B cell (primary cell): ENCODE measurements at regions not wholly inside any gene's neighbourhood (a gene's known extent, or its start where the extent isn't known, plus 50 kb on each side); places are given as distances from the start of the nearest gene placed in this dataset.
"Not testable (repeated sequence)": the region's sequence is repeated elsewhere in the genome, so short reads cannot be mapped to it uniquely, and the experiment has no call there.

Experiments
- ATAC-seq: fragments of 200-7000 bp; cut with Tn5 transposase; one replicate; pipeline ENCODE4 v1.10.0; 2021; ENCODE audit warnings: low read depth, mild to moderate bottlenecking, moderate number of reproducible peaks, moderate library complexity
- CTCF ChIA-PET: fragments of 350-600 bp; sonication (Branson Sonifier 250); formaldehyde crosslinking; loops from one replicate; lab custom pipeline; 2021; ENCODE audit warnings: antibody characterized with exemption, inconsistent platforms; lab: Charles Lee
- POLR2A ChIA-PET: fragments of 350-600 bp; sonication (Branson Sonifier 250); formaldehyde crosslinking; loops from one replicate; lab custom pipeline; 2021; ENCODE audit warnings: antibody characterized with exemption; lab: Charles Lee
- DNase-seq: peaks from one replicate; pipeline ENCODE4 v3.0.0; 2013
- H2AFZ ChIP-seq: 2 replicates; pipeline ENCODE4 v1.6.1; 2012; ENCODE audit warnings: mild to moderate bottlenecking, low read depth, low read length; ENCODE audit not compliant: insufficient read depth, poor library complexity, severe bottlenecking
- H3K27ac ChIP-seq, 2 donors: 1 replicate in 1 of 2; 2 replicates in 1 of 2; pipeline ENCODE4 v1.5.1; 2012 to 2013; ENCODE audit warnings: low read length in 2 of 2, mild to moderate bottlenecking in 2 of 2, moderate library complexity in 1 of 2
- H3K27me3 ChIP-seq, 4 experiments: fragments of 200-600 bp in 1 of 4; sonication (generic) in 1 of 4; replicated peaks in 1 of 4; 1 replicate in 2 of 4; 2 replicates in 2 of 4; pipeline versions ENCODE4 v1.6.1 to v1.7.0; 2013 to 2016; ENCODE audit warnings: low read length in 3 of 4, mild to moderate bottlenecking in 2 of 4, mixed read lengths in 1 of 4, moderate library complexity in 1 of 4; ENCODE audit not compliant: insufficient read depth in 4 of 4, control insufficient read depth in 3 of 4; ENCODE audit errors: control extremely low read depth in 1 of 4
- H3K36me3 ChIP-seq, 2 experiments: replicated peaks in 1 of 2; 1 replicate in 1 of 2; 2 replicates in 1 of 2; pipeline versions ENCODE4 v1.6.1 to v1.7.1; 2013; ENCODE audit warnings: low read length in 1 of 2; ENCODE audit not compliant: insufficient read depth in 2 of 2, control insufficient read depth in 1 of 2; ENCODE audit errors: control extremely low read depth in 1 of 2, extremely low read depth in 1 of 2
- H3K4me1 ChIP-seq, 2 donors: fragments of 200-600 bp in 1 of 2; sonication (generic) in 1 of 2; 1 replicate in 1 of 2; 2 replicates in 1 of 2; pipeline versions ENCODE4 v1.5.1 to v1.6.1; 2013 to 2017; ENCODE audit warnings: low read length in 2 of 2; ENCODE audit not compliant: control insufficient read depth in 2 of 2, insufficient read depth in 2 of 2
- H3K4me2 ChIP-seq: replicated peaks from 2 replicates; pipeline ENCODE3; 2012; ENCODE audit warnings: mild to moderate bottlenecking, low read depth, low read length; ENCODE audit not compliant: poor library complexity, severe bottlenecking
- H3K4me3 ChIP-seq, 5 experiments: fragments of 200-600 bp in 1 of 5; sonication (generic) in 1 of 5; 1 replicate in 3 of 5; 2 replicates in 2 of 5; pipeline versions ENCODE4 v1.5.1 to v1.7.0; 2011 to 2016; ENCODE audit warnings: low read length in 4 of 5, mild to moderate bottlenecking in 4 of 5, low read depth in 2 of 5, control low read depth in 1 of 5, moderate library complexity in 1 of 5; ENCODE audit not compliant: insufficient read depth in 1 of 5; ENCODE audit errors: control extremely low read depth in 1 of 5, extremely low read depth in 1 of 5
- H3K79me2 ChIP-seq: fragments of 200-600 bp; sonication (generic); one replicate; pipeline ENCODE4 v1.6.0; 2016; ENCODE audit warnings: low read length; ENCODE audit not compliant: control insufficient read depth, insufficient read depth
- H3K9ac ChIP-seq: fragments of 200-600 bp; sonication (generic); 2 replicates; pipeline ENCODE4 v1.6.1; 2017; ENCODE audit warnings: mild to moderate bottlenecking, low read length, moderate library complexity
- H3K9me3 ChIP-seq, 3 donors: one replicate each; pipeline versions ENCODE4 v1.6.1 to v1.7.1; 2013; ENCODE audit warnings: low read length in 2 of 3; ENCODE audit not compliant: control insufficient read depth in 2 of 3, insufficient read depth in 1 of 3; ENCODE audit errors: control extremely low read depth in 1 of 3
- H4K20me1 ChIP-seq: 2 replicates; pipeline ENCODE4 v1.6.0; 2012; ENCODE audit warnings: mild to moderate bottlenecking, low read length; ENCODE audit not compliant: insufficient read depth, control insufficient read depth, poor library complexity, severe bottlenecking
- H3K27ac Mint-ChIP-seq: one replicate; pipeline ENCODE4 v1.8.0; 2021; ENCODE audit warnings: mixed read lengths
- H3K27me3 Mint-ChIP-seq: one replicate; pipeline ENCODE4 v1.8.0; 2021; ENCODE audit warnings: mixed read lengths
- H3K4me1 Mint-ChIP-seq: one replicate; pipeline ENCODE4 v1.8.0; 2021; ENCODE audit warnings: mixed read lengths
- H3K4me3 Mint-ChIP-seq: one replicate; pipeline ENCODE4 v1.8.0; 2021; ENCODE audit warnings: mixed read lengths
- H3K9me3 Mint-ChIP-seq: one replicate; pipeline ENCODE4 v1.8.0; 2022; ENCODE audit warnings: mixed read lengths; ENCODE audit not compliant: insufficient read depth
- EZH2 ChIP-seq: IDR thresholded peaks from 2 replicates; pipeline ENCODE4 v1.6.1; 2012; ENCODE audit warnings: borderline replicate concordance, low read depth, mild to moderate bottlenecking, moderate library complexity, low read length; ENCODE audit not compliant: insufficient read depth, poor library complexity, severe bottlenecking
- WGBS: methylation state at CpG from one replicate; pipeline ENCODE4 v1.1.5; 2013; ENCODE audit warnings: missing lambda C conversion rate; ENCODE audit not compliant: insufficient coverage; 5-methylcytosine and 5-hydroxymethylcytosine counted together
- intact Hi-C: fragments of 100-400 bp; cut with micrococcal nuclease; formaldehyde crosslinking; loops from one replicate; pipeline ENCODE4 v1.10.0; 2022
- TF ChIP-seq, protein P1 (sequence below): fragments of 200-600 bp; IDR thresholded peaks from one replicate; pipeline ENCODE4 v1.8.0; 2022; ENCODE audit warnings: antibody characterized with exemption, mild to moderate bottlenecking

DNA sequence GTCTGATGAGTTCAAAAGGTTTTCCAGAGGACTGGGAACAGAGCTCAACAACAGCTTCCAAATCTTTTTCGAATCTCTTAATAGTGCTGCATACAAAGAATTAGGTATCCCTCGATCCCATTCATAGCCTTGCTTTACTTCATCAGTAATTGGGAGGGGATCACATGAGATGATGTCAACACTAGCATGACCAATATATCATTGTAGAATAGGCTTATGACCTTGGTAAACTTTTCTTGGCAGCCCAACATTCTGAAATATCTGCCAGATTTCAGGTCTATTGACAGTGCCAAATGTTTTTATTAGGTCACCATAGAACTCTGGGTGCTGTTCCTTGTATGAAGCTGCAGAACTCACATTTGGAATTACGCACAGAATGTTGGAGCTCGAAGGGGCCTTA is 228.9 kb downstream of the FGF10 start:
- POLR2A ChIA-PET, result no interaction called here
- Histone ChIP-seq H3K4me1 (no peaks in the 10 kb centered on the region), H3K27ac (no peak overlapping the region), H3K4me3 (no peak overlapping the region), H3K4me2 (no peak overlapping the region), H2AFZ (no peak overlapping the region), H3K79me2 (no peaks in the 10 kb centered on the region), H3K27me3 (no peaks in the 10 kb centered on the region), H3K9ac (no peak overlapping the region), H4K20me1 (no peaks in the 10 kb centered on the region), H3K9me3 (peaks cover 0 to 21% (median 4%) of the 10 kb centered on the region in 3 donors), H3K36me3 (no peaks in the 10 kb centered on the region)
- intact Hi-C loops, result no loop called here
- H3K4me3 Mint-ChIP-seq, result no peak overlapping the region
- ATAC-seq, result no peak
- WGBS, result no CpG with 5 or more reads among the region's 4 CpGs
- H3K27me3 Mint-ChIP-seq, result no peaks in the 10 kb centered on the region
- H3K4me1 Mint-ChIP-seq, result no peaks in the 10 kb centered on the region
- peaks cover 12% of the 10 kb centered on the region for H3K9me3 Mint-ChIP-seq
- H3K27ac Mint-ChIP-seq, result no peak overlapping the region
- CTCF ChIA-PET, result no interaction called here
- TF ChIP-seq EZH2, result no peak
- TF ChIP-seq, protein P1, sequence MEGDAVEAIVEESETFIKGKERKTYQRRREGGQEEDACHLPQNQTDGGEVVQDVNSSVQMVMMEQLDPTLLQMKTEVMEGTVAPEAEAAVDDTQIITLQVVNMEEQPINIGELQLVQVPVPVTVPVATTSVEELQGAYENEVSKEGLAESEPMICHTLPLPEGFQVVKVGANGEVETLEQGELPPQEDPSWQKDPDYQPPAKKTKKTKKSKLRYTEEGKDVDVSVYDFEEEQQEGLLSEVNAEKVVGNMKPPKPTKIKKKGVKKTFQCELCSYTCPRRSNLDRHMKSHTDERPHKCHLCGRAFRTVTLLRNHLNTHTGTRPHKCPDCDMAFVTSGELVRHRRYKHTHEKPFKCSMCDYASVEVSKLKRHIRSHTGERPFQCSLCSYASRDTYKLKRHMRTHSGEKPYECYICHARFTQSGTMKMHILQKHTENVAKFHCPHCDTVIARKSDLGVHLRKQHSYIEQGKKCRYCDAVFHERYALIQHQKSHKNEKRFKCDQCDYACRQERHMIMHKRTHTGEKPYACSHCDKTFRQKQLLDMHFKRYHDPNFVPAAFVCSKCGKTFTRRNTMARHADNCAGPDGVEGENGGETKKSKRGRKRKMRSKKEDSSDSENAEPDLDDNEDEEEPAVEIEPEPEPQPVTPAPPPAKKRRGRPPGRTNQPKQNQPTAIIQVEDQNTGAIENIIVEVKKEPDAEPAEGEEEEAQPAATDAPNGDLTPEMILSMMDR, result no peak
- DNase-seq, result no peak

DNA sequence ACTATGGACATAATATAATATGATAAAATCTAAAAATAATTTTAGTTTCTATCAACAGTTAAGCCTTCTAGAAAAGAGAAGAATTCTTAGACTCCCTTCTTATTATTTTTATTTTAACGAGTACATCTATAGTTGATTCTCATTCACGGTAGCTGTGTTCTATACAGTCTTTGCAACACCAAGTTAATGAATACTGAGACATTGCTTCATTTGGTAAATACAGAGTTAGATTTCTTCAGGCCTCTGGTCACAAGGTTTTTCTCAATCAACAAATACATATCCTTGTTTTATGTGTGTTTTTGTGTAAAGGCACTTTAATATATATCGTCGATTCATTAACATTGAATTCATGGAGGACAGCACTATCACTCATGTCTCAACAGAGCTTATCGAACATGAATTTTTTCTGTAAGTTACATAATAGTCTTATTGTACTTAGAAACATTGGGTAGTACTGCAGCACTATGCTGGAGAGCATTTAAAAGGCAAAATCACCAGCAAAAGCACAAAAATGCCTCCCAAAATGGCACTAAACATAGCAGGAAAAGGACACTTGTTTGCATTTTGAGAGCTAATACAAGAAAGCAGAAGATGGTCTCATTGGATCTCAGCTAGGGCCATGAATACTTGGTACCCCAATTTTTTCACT is 239.0 kb downstream of the FGF10 start:
- no peak overlapping the region for H3K4me3 ChIP-seq
- ATAC-seq, result no peak
- WGBS, result no CpG with 5 or more reads among the region's 5 CpGs
- no peak overlapping the region for H3K27ac ChIP-seq
- no peaks in the 10 kb centered on the region for H3K27me3 ChIP-seq
- Mint-ChIP-seq H3K27ac (no peak overlapping the region), H3K4me3 (no peak overlapping the region), H3K4me1 (no peaks in the 10 kb centered on the region), H3K9me3 (peaks cover 9% of the 10 kb centered on the region), H3K27me3 (no peaks in the 10 kb centered on the region)
- TF ChIP-seq EZH2, result no peak
- TF ChIP-seq, protein P1, result no peak
- peaks cover 0 to 7% (median 0%) of the 10 kb centered on the region in 3 donors for H3K9me3 ChIP-seq
- H2AFZ ChIP-seq, result no peak overlapping the region
- H3K79me2 ChIP-seq, result no peaks in the 10 kb centered on the region
- H3K4me1 ChIP-seq, result no peaks in the 10 kb centered on the region
- no peak overlapping the region for H3K9ac ChIP-seq
- ChIA-PET POLR2A (no interaction called here), CTCF (no interaction called here)
- no peak for DNase-seq
- H3K36me3 ChIP-seq, result no peaks in the 10 kb centered on the region
- H4K20me1 ChIP-seq, result no peaks in the 10 kb centered on the region
- H3K4me2 ChIP-seq, result no peak overlapping the region
- intact Hi-C loops, result no loop called here

DNA sequence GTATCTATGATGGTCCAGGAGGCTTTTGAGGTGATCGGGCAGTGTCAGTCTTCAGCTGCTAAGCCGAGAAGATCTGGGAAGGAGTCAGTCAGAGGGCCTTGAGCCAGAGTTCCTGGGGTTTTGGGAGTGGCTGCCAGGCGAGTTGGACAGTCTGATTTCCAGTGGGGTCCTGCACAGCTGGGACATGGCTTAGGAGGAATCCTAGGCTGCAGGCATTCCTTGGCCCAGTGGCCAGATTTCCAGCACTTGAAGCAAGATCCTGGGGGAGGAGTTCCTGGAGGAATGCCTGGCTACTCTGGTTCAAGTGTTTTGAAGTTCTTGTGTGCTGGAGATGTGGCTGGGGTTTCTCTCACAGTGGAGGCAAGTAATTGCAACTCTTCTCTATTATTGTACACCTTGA is 271.3 kb downstream of the FGF10 start:
- H3K27ac Mint-ChIP-seq, intact Hi-C loops: not testable (repeated sequence)

More for the DNA sequence above, 271.3 kb downstream of the FGF10 start:
- H3K4me1 ChIP-seq, H2AFZ ChIP-seq, H3K9me3 Mint-ChIP-seq, DNase-seq, H3K9me3 ChIP-seq, H4K20me1 ChIP-seq, H3K36me3 ChIP-seq, H3K27me3 Mint-ChIP-seq, H3K4me3 ChIP-seq, H3K27me3 ChIP-seq, POLR2A ChIA-PET, H3K27ac ChIP-seq, H3K79me2 ChIP-seq, H3K4me2 ChIP-seq, H3K4me1 Mint-ChIP-seq, CTCF ChIA-PET, ATAC-seq, H3K4me3 Mint-ChIP-seq, H3K9ac ChIP-seq: not testable (repeated sequence)
- 82% methylated on average over 3 of the region's 3 CpGs for WGBS
